Stomach (tissue), 8 donors: ENCODE measurements at regions not wholly inside any gene's neighbourhood (a gene's known extent, or its start where the extent isn't known, plus 50 kb on each side); places are given as distances from the start of the nearest gene placed in this dataset.

Experiments used
- DNase-seq, 2 donors: peaks; one replicate each; pipeline versions ENCODE4 v3.0.0 to v3.0.0-alpha.2; 2013 to 2019
- H3K27ac ChIP-seq, 5 donors: fragments of 200-600 bp in 4 of 5; sonication (generic) in 4 of 5; one replicate each; pipeline ENCODE4 v1.5.1; 2013 to 2019; ENCODE audit warnings: mild to moderate bottlenecking in 1 of 5, moderate library complexity in 1 of 5
- H3K27me3 ChIP-seq, 3 donors: fragments of 200-600 bp; sonication (generic); one replicate each; pipeline ENCODE4 v1.5.1; 2017 to 2019; ENCODE audit warnings: mixed run types in 1 of 3
- H3K36me3 ChIP-seq, 4 donors: fragments of 200-600 bp; sonication (generic); 1 replicate in 3 of 4; 2 replicates in 1 of 4; pipeline ENCODE4 v1.5.1; 2016 to 2019
- H3K4me1 ChIP-seq, 4 donors: fragments of 200-600 bp; sonication (generic); one replicate each; pipeline ENCODE4 v1.5.1; 2016 to 2019
- H3K4me3 ChIP-seq, 4 donors: fragments of 200-600 bp; sonication (generic) in 3 of 4; one replicate each; pipeline ENCODE4 v1.5.1; 2016 to 2019; ENCODE audit warnings: mild to moderate bottlenecking in 1 of 4
- H3K9me3 ChIP-seq, 4 donors: fragments of 200-600 bp; sonication (generic); one replicate each; pipeline ENCODE4 v1.5.1; 2016 to 2019
- CTCF ChIP-seq, 7 experiments: fragments of 450-650 bp in 4 of 7; fragments of 200-600 bp in 3 of 7; sonication (generic) in 3 of 7; IDR thresholded peaks; one replicate each; pipeline ENCODE4 v1.5.1; 2016 to 2019; ENCODE audit warnings: antibody characterized with exemption in 7 of 7, control low read depth in 2 of 7, mild to moderate bottlenecking in 1 of 7
- EP300 ChIP-seq: sonication (generic); formaldehyde crosslinking; IDR thresholded peaks from one replicate; pipeline ENCODE4 v1.6.1; 2017; ENCODE audit warnings: antibody characterized with exemption
- POLR2A ChIP-seq, 4 donors: fragments of 450-650 bp; IDR thresholded peaks; one replicate each; pipeline ENCODE4 v1.6.1; 2016; ENCODE audit warnings: antibody characterized with exemption in 4 of 4, control low read depth in 2 of 4, mild to moderate bottlenecking in 1 of 4, moderate library complexity in 1 of 4
- POLR2AphosphoS5 ChIP-seq, 3 donors: sonication (generic); formaldehyde crosslinking; IDR thresholded peaks; one replicate each; pipeline ENCODE4 v1.6.1; 2016; ENCODE audit warnings: antibody characterized with exemption in 3 of 3
- WGBS, 5 donors: extraction: QIAGEN DNeasy Blood & Tissue Kit in 3 of 5; methylation state at CpG; one replicate each; pipeline versions ENCODE4 v1.1.5 to v1.1.7; 2013 to 2018; 5-methylcytosine and 5-hydroxymethylcytosine counted together
- intact Hi-C: fragments of 100-400 bp; cut with DNase I; formaldehyde crosslinking; loops from one replicate; pipeline ENCODE4 v1.15.1; 2023; ENCODE audit warnings: low total_unique reads
- donor health status: healthy with polysubstance abuse.
- donor health status: Bipolar disorder and iron deficiency.
- donor health status: healthy.

DNA sequence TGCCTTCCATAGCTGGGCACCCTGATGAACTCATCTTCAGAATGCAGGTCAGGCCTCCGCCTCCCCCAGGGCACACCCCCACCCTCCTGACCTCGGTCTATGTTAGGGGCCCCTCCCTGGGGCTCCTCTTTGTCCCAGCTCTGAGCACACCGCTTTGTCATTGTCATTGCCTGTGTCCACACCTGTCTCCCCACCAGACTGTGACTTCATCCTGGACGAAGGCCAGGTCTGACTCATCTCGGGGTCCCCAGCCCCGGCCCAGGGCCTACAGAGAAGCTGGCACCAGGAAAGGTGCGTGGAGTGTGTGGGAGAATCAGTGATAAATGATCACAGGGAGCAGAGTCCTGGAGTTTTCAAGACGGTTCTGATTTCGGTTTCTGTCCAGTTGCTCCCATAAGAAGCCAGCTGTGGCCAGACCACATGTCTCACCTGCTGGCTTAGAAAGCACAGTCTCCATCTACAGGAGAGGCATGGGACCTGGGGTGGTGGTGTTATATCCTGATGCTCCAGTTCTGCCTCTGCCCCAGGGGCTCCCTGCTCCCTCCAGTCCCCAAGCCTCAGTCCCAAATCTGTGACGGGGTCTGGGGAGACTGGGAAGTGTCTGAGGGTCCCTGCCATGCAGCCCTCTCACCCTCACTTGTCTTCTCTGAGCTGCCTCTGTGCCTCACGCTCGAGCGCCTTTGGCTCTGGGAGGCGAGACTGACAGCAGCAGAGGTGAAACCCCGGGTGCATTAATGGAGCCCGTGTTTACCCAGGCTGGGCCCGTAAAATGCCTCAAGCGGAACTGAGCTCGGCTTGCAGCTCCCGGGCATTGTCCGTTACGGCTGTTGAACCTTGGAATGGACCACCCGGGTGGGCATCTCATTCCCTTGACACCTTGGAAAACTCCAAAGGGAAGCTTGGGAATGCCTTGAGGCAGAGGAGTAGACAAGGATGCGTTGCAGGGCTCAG is 85.5 kb upstream of the WNT11 start:
- no peak for DNase-seq
- Histone ChIP-seq H3K9me3 (no peaks in the 10 kb centered on the region), H3K4me1 (no peaks in the 10 kb centered on the region), H3K36me3 (no peaks in the 10 kb centered on the region), H3K4me3 (no peak overlapping the region), H3K27ac (no peak overlapping the region), H3K27me3 (no peaks in the 10 kb centered on the region)
- TF ChIP-seq POLR2AphosphoS5 (IDR thresholded peaks at IDR 0.05): no peak
- TF ChIP-seq EP300: no peak
- TF ChIP-seq CTCF (IDR thresholded peaks at IDR 0.05): no peak
- no peak for TF ChIP-seq POLR2A (IDR thresholded peaks at IDR 0.05)
- 75 to 83% (median 78%) methylated on average over 22 to 24 of the region's 24 CpGs for WGBS, 5 donors
- intact Hi-C loops: no loop called here

DNA sequence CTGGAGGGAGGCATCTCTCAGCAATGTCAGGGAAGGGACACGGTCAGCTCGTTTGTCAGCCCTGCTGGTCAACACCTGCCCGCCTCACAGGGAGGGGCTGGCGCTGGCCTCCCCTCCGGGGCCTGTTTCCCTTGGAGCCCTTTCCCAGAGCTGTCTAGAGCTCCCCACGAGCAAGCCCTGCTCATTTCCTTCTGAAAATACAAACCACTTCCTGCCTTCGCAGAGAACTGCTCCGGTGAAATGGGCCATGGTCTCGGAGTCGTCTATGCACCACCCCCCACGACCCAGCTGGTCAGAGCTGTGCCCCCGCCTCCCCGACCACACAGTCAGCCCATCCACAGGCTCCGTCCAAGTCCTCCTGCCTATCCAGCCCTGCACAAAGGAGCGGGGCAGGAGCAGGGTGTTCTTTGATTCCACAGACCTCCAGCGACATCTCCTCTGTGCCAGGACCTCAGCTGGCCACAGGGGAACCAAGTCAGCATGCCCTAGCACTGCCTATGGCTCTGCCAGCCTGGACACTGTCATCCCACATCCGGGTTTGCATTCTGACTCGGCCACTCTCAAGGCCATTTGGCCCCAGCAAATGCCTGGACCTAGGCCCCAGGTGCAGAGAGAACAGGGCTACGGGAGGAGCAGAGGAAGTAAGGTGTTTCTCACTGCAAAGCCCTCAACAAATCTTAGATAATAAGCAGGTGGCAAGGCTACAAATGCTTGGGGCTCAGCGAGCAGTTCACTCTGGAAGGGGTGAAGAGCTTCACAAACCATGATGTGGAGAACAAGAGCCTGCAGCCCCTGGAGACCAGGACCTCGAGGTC is 82.1 kb upstream of the WNT11 start:
- H3K4me3 ChIP-seq: no peak overlapping the region
- DNase-seq: peak in 1 of 2 donors; percentile 28
- no peaks in the 10 kb centered on the region for H3K36me3 ChIP-seq
- no peaks in the 10 kb centered on the region for H3K27me3 ChIP-seq
- 59 to 63% (median 60%) methylated on average over 19 to 21 of the region's 21 CpGs for WGBS, 5 donors
- intact Hi-C loops: no loop called here
- H3K27ac ChIP-seq: no peak overlapping the region
- no peaks in the 10 kb centered on the region for H3K9me3 ChIP-seq
- no peaks in the 10 kb centered on the region for H3K4me1 ChIP-seq
- TF ChIP-seq EP300: no peak
- no peak for TF ChIP-seq CTCF (IDR thresholded peaks at IDR 0.05)
- no peak for TF ChIP-seq POLR2A (IDR thresholded peaks at IDR 0.05)
- TF ChIP-seq POLR2AphosphoS5 (IDR thresholded peaks at IDR 0.05): no peak

GRCh38 chr11:76287227-76287626 is 80.9 kb upstream of the WNT11 start:
- no peak for DNase-seq
- WGBS, 5 donors: 83 to 94% (median 89%) methylated on average over 7 to 10 of the region's 10 CpGs
- no peaks in the 10 kb centered on the region for H3K36me3 ChIP-seq

More at GRCh38 chr11:76287227-76287626, 80.9 kb upstream of the WNT11 start:
- TF ChIP-seq CTCF (IDR thresholded peaks at IDR 0.05) (no peak), POLR2A (IDR thresholded peaks at IDR 0.05) (no peak), EP300 (no peak), POLR2AphosphoS5 (IDR thresholded peaks at IDR 0.05) (no peak)
- no peaks in the 10 kb centered on the region for H3K27me3 ChIP-seq
- H3K4me1 ChIP-seq: no peaks in the 10 kb centered on the region
- H3K4me3 ChIP-seq: no peak overlapping the region
- no peak overlapping the region for H3K27ac ChIP-seq
- intact Hi-C loops: no loop called here
- no peaks in the 10 kb centered on the region for H3K9me3 ChIP-seq
